ENCODE measurements at regions not wholly inside any gene's neighbourhood (a gene's known extent, or its start where the extent isn't known, plus 50 kb on each side); places are given as distances from the start of the nearest gene placed in this dataset.

DNA sequence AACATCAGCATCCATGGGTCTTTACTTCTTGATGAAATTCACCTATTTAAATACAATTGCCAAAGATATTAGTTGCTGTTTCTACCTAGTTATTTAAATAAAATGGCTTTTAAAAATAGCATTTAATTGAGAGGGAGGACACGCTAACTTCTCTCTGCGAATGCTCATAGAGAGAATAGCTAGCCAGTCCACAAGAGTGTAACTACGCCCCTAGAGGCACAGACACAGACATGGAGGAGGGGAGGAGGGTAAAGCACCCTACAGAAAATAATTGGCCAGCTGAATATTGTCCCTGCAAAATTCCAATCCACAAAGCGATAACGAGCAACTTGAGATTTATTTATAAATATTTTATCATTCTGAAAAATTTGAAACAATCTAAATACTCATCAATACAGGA lies 97.0 kb upstream of the PAPOLG start:
- DNase-seq = no peak

DNA sequence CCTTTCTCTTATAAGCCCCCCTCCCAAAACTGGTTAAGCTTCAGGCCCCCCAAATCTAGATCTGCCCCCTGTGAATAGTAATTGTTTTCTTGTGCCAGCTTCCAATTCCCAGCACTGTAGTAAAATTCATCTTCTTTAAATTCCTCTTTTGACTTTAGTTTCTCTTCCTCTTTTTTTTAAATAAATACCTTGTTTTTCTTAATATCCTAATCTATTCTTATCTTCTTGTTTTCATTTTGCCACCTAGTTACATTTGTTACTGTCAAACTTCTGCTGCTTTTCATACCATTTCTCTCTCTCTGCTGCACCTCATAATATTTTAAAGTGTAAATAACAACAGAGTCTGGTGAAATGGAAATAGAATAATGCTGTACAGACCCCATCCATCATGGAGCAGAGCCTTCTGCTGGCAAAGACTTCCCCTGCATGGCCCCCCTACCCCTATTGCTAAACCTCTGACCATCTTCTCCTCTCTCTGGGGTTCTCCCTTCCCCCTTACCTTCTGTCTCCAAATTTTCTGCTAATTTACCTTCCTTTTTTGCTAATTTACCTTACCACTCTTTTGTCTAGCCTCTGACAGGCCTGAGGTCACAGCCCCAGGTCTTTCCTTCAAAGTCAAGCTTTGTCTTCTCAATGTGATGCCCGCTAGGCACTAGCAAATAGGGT lies 94.9 kb upstream of the PAPOLG start:
- no peak for DNase-seq

DNA sequence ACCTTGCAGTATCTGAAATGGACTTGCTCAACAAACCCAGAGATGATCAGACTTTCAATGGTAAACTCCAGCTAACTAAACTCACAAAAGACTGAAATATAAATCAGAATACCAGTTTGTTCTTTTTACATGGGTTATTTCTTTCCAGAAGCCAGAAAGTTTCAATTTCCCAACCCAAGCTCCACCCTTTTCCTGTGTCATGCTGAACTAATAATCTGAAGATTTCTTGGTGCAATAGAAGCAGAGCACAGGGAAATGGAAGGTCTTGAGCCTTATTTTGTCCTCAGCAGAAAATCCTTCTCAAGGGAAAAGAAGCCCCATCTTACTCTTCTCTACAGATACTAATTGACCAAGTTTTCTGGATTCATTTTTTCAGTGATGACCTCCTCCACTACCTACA lies 93.3 kb upstream of the PAPOLG start:
- DNase-seq = no peak

DNA sequence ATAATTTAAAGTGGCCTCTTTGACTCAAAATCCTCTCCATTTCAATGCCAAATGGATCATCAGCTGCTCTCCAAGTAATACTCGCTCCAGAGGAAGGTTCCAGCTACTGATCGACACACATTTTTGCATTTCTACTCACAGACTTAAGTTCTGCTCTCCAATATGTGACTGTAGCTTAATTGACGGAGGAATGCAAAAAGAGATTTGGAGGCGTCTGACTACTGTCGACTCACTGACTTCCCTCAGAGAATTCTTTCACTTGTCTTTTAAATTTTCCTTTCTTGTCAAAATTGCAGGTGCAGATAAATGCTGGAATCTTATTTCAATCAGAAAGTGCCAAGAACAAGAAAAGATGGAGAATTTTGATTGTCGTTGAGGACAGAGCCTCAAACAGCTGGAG lies 84.1 kb upstream of the PAPOLG start:
- DNase-seq = no peak

DNA sequence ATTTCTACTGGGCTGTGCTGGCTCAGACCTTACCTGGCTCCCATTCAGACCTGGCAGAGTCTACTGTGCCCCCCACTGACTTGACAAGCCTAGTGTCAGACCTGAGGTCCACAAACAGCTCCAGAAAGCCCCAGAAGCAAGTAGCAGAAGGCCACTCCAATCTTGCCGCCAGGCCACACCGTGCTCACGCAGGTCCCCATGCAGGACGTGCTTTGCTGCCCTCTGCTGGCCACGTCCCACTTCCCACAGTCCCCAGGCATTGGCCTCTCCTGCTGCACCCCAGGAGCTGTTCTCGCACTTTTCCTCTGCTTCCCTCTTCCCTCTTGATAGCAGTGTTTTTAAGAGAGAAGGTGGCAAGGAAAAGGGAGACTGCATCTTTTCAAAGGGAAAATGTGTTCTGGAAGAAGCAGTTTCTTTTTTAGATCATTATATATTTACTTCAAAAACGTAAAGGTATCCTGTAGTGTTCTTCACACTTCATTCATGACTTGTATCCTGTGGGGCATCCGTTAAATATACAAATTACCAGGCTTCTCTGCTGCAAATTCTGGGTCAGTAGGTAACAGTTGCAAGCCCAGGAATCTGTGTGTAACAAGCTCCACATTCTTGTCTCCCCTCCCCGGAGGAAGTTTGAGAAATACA lies 81.4 kb upstream of the PAPOLG start:
- peak; percentile 67 for DNase-seq

DNA sequence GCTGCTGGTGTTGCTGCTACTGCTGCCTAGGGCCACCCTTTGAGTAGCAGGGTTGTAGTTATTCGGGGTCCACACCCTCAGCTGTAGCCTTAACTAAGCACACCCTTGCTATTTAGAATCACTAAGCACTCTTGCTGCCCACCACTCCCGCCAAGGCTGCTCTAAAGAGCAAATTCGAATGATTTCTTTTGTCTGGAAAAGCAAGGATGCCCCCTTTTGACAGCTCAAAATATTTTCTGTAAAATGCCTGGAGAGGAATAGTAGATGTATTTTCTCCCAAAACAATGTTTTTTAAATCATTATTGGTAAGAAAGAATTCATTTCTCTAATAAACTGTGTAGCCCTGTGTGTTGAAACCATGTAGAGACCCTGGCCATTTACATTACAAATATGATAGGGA lies 80.8 kb upstream of the PAPOLG start:
- peak; percentile 3 for DNase-seq

DNA sequence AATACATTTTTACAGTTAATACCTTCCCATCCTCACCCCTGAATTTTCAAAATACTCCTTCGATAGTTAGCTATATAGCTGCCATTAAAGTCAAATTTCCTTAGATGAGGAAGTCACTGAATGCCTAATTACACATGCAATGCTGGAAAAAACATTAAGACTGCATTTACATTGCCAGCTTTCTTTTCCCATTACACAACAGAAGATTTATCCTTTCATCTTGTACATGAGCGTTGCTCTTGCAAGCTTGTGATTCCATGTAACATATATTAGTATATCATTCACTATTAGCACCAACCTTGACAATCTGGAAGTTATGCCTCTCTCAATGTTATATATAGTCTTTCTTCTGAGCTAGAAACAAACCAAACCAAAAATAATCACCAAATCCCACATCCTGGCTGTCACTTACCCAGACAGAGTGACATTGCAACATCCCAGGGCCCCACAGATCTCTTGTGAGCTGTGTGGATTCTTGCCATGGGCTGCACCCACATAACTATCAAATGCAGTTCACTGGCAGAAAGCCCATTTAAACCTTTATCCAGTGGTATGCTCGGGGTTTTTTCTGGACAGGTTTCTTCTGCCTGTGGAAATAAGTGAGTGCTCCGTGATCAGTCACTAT lies 79.2 kb upstream of the PAPOLG start:
- DNase-seq = no peak

DNA sequence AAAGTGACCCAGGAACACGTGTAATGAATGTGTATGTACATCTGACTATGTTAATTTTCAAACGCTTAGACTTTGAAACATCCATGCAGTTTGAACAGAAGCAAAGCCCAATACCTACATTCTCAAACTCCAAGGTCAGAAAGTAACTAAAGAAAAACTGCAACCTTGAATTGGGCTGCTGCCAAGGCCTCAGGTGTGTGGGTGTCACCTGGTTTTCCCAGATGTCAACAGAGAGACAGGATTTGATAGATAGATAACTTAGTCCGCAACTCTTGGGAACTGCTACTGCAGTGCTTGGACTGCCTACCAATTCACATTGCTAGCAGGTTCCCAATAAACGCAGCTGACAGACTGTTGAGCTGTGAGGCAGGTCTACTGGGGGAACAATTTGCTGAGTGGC lies 78.7 kb upstream of the PAPOLG start:
- no peak for DNase-seq

DNA sequence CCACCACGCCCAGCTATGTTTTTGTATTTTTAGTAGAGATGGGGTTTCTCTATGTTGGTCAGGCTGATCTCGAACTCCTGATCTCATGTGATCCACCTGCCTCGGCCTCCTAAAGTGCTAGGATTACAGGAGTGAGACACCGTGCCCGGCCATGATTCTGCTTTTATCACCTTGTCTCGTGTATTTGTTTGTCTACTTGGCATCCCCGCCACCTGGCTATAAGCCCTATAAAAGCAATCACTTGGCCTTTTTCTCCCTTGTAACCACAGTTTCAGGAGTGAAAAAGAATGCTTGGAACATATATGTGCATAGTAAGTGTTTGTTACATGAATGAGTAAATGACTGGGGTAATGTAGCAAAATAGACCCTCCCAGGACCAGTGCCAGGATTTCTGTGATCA lies 77.5 kb upstream of the PAPOLG start:
- no peak for DNase-seq

DNA sequence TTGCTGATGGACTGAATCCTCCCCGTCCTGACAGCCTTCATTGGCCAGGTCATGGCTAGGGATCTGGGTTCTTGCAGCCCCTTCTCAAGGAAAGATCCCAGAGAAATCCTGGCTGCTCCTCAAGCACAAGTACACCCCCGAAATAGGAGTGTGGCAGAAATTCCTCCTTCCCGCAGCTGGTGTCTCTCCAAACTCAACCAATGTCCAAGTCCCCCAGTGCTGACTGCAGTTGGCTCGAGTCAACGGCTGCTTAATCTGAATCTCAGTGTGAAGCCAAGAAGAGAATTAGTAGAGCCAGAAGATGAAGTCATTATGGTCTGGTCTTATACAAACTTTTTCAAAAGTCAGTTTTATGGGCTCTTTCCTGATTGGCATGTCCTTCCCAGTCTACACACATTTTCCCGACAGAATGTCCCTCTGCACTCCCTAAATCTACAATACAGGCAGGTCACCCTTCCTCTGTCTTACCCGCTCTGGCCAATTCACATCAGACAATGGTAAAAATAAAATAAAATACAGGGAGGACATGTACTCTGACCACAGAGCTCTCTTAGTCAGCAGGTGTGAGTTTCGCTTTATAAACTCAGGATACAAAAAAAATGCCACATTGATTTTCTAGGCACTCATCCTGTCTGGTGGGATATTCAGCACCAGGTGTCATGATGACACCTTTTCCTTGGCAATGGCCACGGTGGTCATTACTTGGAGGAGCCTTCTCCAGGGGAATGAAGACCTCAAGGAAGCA lies 76.9 kb upstream of the PAPOLG start:
- no peak for DNase-seq

DNA sequence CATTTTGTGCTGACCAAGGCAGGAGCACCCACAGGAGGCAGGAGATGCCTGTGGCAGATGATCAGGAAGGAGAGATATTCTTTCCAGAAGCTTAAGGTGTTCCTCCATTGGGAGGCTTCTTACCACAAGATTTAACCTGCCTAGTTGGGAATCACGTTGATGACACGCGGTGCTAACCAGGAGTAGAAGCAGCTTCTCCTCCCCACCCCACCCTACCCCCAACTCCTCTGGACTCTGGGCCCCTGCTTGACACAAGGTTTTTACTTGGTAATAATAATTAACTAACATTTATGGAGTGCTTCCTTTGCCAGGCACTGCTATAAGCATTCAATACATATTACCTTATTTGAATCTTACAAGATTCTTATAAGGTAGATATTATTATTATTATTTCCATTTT lies 62.5 kb upstream of the PAPOLG start:
- DNase-seq = no peak

DNA sequence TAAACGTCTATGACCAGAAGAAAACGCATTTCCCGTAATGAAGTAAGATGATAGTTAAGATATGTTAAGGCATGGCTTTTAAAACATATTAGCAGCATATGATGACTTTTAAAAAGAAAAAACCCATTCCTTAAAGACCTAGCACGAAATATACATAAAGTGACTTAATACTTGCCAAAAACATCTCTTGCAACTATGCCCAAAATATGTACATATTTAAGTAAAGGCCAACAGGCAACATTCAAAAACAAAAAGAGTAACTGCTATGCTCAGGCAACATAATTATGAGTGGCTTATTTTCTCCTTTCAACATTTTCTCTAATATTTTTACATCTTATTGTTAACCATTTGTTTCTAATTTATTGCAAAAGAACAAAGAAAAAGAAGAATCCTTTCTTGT lies 60.3 kb upstream of the PAPOLG start:
- DNase-seq = no peak

DNA sequence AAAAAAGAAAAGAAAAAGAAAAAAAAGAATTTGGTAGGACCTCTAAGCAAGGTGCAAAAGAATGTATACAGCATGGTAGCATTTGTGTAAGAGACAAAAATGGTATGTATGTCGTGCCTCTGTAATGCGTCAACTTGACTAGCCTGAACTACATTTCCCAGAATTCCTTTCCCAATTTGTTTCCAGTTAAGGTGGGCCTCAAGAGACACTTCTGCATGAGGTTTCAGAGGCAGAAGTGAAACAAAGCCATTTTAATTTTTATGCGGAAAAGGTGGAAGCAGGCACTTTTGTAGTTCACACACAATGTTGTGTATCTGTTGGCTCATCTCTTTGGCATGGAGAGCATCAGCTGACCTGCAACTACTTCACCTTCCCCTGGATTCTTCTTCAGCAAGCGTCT lies 56.5 kb upstream of the PAPOLG start:
- no peak for DNase-seq

DNA sequence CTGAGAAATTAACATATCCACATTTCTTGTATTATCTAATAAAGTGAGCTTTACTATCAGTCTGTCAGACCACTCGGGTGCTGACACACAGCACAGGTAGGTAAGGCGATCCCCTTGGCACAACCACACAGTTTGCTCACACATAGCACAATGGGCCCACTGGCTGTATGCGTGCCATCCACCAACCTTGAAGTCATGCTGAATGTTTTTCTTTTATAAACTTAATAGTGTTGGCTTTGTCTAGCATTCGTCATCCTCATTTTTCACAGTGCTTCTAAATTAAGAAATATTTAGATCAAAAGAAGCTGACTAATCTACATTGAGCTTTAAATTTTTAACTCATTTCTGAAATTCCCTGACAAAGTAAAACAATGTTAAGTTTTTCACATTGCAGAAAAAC lies 50.0 kb upstream of the PAPOLG start:
- DNase-seq = no peak

All from NCI-H2171 treated with DMSO at 0.1 percent for 48 hours (cell line).